Chondrocyte (in vitro differentiated cells): ENCODE measurements at regions not wholly inside any gene's neighbourhood (a gene's known extent, or its start where the extent isn't known, plus 50 kb on each side); places are given as distances from the start of the nearest gene placed in this dataset.
"Not testable (repeated sequence)": the region's sequence is repeated elsewhere in the genome, so short reads cannot be mapped to it uniquely, and the experiment has no call there.

Experiments used
- DNase-seq: peaks from one replicate; pipeline ENCODE4 v3.0.0; 2021; ENCODE audit warnings: mixed read lengths, low spot score
- H3K27ac Mint-ChIP-seq: one replicate; pipeline ENCODE4 v1.8.0; 2021; ENCODE audit warnings: mild to moderate bottlenecking, moderate library complexity, mixed read lengths; ENCODE audit not compliant: unreplicated experiment
- H3K27me3 Mint-ChIP-seq: 2 replicates; pipeline ENCODE4 v1.8.0; 2021; ENCODE audit warnings: low read depth, mixed read lengths
- H3K36me3 Mint-ChIP-seq: 2 replicates; pipeline ENCODE4 v1.8.0; 2021; ENCODE audit warnings: low read depth, mixed read lengths
- H3K4me1 Mint-ChIP-seq: 2 replicates; pipeline ENCODE4 v1.8.0; 2021; ENCODE audit warnings: low read depth, mild to moderate bottlenecking, mixed read lengths
- H3K4me3 Mint-ChIP-seq: one replicate; pipeline ENCODE4 v1.8.0; 2021; ENCODE audit warnings: mild to moderate bottlenecking, moderate library complexity, mixed read lengths; ENCODE audit not compliant: unreplicated experiment
- H3K9me3 Mint-ChIP-seq: 2 replicates; pipeline ENCODE4 v1.8.0; 2021; ENCODE audit warnings: low read depth, mixed read lengths
- TF ChIP-seq, protein P1 (sequence below): fragments of 200-600 bp; sonication (generic); IDR thresholded peaks from 2 replicates; pipeline ENCODE4 v1.5.0; 2021; ENCODE audit warnings: antibody characterized with exemption, mild to moderate bottlenecking, moderate library complexity

DNA sequence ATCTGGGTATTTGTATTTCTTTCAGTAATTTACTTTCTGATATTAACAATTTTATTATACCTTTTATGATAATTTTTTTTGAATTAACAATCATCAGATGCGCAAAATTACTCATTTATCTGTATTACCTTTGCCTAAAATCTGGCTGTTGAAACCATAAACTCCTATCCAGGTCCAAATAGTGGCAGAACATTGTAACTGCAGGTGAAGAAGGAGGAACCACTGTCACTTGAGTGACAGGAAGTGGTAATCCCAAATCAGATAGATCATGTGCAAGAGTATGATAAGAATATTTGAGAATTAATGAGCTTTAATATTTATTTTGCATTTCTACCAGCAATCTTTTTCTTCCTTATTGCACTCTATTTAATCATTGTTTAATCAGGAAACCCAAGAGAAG is 139.3 kb upstream of the TLE4 start:
- TF ChIP-seq, protein P1, sequence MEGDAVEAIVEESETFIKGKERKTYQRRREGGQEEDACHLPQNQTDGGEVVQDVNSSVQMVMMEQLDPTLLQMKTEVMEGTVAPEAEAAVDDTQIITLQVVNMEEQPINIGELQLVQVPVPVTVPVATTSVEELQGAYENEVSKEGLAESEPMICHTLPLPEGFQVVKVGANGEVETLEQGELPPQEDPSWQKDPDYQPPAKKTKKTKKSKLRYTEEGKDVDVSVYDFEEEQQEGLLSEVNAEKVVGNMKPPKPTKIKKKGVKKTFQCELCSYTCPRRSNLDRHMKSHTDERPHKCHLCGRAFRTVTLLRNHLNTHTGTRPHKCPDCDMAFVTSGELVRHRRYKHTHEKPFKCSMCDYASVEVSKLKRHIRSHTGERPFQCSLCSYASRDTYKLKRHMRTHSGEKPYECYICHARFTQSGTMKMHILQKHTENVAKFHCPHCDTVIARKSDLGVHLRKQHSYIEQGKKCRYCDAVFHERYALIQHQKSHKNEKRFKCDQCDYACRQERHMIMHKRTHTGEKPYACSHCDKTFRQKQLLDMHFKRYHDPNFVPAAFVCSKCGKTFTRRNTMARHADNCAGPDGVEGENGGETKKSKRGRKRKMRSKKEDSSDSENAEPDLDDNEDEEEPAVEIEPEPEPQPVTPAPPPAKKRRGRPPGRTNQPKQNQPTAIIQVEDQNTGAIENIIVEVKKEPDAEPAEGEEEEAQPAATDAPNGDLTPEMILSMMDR = peak; percentile 16
- Mint-ChIP-seq H3K36me3 (no peaks in the 10 kb centered on the region), H3K27me3 (no peaks in the 10 kb centered on the region), H3K4me3 (no peak overlapping the region), H3K9me3 (no peaks in the 10 kb centered on the region), H3K27ac (no peak overlapping the region), H3K4me1 (peaks cover 4% of the 10 kb centered on the region)
- DNase-seq = no peak

DNA sequence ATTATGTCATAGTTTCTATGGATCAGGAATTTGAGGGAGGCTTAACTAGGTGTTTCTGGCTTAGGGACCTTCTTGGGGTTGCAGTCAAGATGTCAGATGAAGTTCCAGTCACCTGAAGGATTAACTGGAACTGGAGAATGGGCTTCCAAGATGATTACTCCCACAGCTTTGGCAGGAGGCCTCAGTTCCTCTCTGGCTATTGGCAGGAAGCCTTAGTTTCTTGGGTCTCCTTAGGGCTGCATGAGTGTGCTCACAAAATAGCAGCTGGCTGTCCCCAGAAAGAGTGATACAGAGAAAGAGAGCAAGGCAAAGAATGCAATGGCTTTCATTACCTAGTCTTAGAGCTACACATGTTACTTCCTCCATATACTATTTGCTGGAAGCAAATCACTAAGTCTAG is 138.1 kb upstream of the TLE4 start:
- Mint-ChIP-seq H3K36me3 (no peaks in the 10 kb centered on the region), H3K27ac (no peak overlapping the region), H3K4me1 (peaks cover 7% of the 10 kb centered on the region), H3K4me3 (no peak overlapping the region), H3K9me3 (no peaks in the 10 kb centered on the region), H3K27me3 (no peaks in the 10 kb centered on the region)
- DNase-seq = no peak
- TF ChIP-seq, protein P1 = no peak

DNA sequence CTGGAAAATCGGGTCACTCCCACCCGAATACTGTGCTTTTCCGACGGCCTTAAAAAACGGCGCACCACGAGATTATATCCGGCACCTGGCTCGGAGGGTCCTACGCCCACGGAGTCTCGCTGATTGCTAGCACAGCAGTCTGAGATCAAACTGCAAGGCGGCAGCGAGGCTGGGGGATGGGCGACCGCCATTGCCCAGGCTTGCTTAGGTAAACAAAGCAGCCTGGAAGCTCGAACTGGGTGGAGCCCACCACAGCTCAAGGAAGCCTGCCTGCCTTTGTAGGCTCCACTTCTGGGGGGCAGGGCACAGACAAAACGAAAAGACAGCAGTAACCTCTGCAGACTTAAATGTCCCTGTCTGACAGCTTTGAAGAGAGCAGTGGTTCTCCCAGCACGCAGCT is 132.5 kb upstream of the TLE4 start:
- not testable (repeated sequence) for DNase-seq, H3K4me1 Mint-ChIP-seq, H3K9me3 Mint-ChIP-seq, H3K27ac Mint-ChIP-seq, H3K36me3 Mint-ChIP-seq, H3K27me3 Mint-ChIP-seq
- H3K4me3 Mint-ChIP-seq = peak overlapping the region; percentile 66

DNA sequence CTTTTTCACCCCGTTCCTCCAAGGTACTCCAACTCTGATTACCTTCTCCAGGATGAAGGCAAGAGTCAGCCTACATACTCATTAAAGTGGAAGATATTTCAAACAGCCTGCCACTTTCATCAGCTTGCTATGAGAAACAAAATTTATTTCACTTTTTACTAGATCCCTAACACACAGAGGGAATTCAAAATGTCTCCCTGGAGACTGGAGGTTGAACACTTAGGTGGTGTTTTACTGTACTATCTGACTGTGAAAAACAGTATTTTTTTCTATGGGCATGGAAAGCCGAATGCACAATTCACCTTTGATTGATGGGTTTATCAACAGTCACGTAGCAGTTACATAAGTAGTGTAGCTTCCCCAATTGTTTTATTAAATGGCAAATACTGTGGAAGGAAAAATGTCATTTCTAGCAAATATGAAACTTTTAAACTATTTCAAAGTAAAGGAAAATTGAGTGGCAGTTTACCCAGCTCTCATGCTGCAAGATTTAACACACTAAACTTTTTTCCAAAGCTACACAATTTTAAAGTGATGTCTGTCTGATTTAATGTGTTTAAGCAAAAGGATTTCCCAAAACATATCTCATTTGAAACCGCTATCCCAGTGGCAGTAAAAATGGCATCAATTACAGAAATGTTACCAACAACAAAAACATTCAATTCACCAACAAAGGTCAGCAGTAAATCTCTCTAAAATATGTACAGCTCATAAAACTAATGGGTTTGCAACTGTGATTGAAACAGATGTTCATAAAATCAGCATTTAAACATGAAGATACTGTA is 125.0 kb upstream of the TLE4 start:
- no peak for DNase-seq
- Mint-ChIP-seq H3K27ac (no peak overlapping the region), H3K4me1 (no peaks in the 10 kb centered on the region), H3K4me3 (no peak overlapping the region), H3K36me3 (no peaks in the 10 kb centered on the region), H3K9me3 (peaks cover 3% of the 10 kb centered on the region), H3K27me3 (no peaks in the 10 kb centered on the region)
- TF ChIP-seq, protein P1 = no peak

DNA sequence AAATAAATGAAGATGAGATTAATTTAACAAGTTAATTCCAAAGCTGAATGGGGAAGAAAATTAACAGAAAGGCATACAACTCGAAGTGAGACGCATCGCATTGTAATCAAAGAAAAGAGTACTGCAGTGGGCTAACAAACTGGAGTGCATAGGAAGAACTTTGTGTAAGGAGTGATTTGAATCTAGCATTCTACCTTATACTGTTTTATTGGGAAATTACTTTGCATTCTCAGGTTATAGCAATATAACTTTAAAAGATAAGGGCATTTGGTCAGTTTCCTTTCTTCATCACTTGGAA is 124.5 kb upstream of the TLE4 start:
- H3K27ac Mint-ChIP-seq = no peak overlapping the region
- TF ChIP-seq, protein P1 = no peak
- H3K9me3 Mint-ChIP-seq = peaks cover 4% of the 10 kb centered on the region
- H3K4me3 Mint-ChIP-seq = no peak overlapping the region
- DNase-seq = no peak
- H3K27me3 Mint-ChIP-seq = no peaks in the 10 kb centered on the region
- H3K36me3 Mint-ChIP-seq = peaks cover under 1% of the 10 kb centered on the region
- H3K4me1 Mint-ChIP-seq = no peaks in the 10 kb centered on the region

DNA sequence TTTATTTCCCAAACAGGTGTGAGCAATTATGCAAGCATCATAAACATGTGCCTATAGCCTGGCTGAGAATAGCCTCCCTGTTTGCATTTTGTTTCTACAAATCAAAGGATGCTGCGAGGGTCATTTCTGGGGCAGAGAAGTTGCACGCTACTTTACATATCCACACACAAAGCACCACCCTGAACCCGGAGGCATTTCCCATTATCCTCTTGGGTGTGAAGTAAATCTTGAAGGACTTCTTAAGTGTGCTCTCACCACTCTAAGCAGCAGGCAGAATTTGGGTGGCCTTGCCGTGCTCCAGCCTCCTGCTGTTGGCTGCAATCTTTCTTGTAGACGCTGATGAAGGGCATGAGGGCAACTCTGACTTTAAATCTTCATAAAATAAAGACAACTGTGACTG is 124.0 kb upstream of the TLE4 start:
- H3K27me3 Mint-ChIP-seq = no peaks in the 10 kb centered on the region

More for the DNA sequence above, 124.0 kb upstream of the TLE4 start:
- Mint-ChIP-seq H3K4me1 (no peaks in the 10 kb centered on the region), H3K9me3 (peaks cover 7% of the 10 kb centered on the region), H3K4me3 (no peak overlapping the region), H3K36me3 (peaks cover 3% of the 10 kb centered on the region), H3K27ac (no peak overlapping the region)
- TF ChIP-seq, protein P1 = no peak
- DNase-seq = no peak
